CD4-positive, alpha-beta T cell treated with Interleukin-15 for 1 hour (primary cell): ENCODE measurements at regions not wholly inside any gene's neighbourhood (a gene's known extent, or its start where the extent isn't known, plus 50 kb on each side); places are given as distances from the start of the nearest gene placed in this dataset.

Experiments
- DNase-seq: peaks from one replicate; pipeline ENCODE4 v3.0.0-alpha.2; 2020

GRCh38 chr11:134521001-134521400 lies 109.0 kb upstream of the B3GAT1 start:
- no peak for DNase-seq

DNA sequence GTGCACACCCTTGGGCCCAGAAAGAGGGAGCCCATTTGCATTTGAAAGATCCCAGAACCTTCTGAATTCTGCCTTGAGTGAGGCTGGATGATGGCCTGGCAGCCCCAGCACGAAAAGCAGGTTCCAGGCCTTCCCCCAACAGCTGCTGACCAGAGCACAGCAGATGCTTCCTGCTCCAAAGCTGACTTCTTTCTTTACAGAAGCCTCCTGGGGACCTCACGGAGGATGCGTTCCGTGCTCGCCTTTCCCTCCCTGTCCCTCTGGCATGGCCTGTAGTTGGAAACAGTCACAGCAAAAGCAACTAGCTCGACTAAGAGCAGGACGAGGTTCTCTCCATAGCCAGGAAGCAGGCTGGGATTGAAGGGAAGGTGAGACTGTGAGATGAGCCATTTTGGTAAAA lies 107.7 kb upstream of the B3GAT1 start:
- peak; percentile 1 for DNase-seq

- DNase-seq = no peak
Measured at GRCh38 chr11:134519390-134519750, 107.3 kb upstream of the B3GAT1 start.

DNA sequence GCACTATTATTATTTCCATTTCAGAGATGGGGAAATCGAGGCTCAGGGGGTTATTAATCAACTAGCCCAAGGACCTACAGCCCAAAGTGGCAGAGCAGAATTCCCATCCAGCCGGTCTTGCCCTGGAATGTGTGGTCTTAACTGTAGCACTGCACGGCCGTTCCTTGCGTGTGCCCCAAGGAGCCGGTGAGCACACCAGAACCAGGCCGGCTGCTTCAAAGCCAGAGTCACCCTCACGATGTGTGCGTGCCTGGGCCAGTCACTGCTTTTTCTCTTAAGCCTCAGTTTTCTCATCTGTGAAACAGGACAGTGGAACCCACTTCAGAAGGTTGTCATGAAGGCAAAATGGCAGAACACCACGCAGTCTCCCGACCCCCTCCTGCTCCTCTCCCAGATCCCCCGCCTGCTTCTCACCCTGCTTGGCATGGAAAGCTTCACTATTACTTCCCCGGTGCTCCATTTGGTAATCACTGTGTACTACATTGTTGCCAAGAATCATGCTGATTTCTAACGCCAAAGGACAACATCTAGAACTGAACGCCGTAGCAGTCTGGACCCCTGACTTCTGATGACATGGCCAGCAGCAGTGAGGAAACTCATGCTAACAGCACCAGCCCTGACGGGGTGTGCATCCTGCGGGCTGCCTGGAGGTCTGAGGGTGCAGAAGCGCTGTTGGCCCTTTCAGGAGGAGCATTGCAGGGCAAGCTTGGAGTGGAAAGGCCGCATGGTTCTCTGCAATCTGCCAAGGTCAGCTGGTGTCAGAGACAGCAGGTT lies 106.8 kb upstream of the B3GAT1 start:
- peak; percentile 6 for DNase-seq

DNA sequence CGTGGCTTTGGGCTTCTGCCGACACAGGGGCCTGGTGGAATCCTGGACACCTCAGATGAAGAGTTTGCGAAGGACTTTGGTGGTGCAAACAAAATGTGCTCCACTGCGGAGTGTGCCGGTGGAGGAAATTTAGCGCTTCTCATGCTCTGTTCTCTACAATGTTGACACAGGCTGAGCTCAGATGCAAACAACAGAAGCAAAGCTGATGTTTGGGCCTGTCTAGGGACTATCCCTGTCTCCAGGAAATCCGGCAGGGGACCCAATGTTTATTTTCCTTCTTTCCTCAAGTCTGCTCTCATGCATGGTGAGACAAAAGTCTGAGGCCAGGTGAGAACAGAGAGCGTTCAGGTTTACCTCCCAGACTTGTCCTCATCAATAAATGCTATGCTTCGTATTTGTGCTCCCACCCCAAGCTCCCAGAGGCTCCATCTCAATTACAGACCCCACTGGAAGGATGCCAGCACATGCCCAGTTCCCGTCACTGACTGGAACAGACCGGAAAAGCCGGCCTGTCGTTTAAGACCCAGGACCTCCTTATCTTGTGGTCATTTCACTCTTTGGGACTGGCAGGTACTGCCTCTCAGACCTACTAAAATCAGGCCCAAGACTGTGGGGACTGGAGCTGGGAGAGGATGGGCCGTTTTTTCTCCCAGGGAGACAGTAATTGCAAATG lies 105.7 kb upstream of the B3GAT1 start:
- DNase-seq = peak; percentile 6

DNA sequence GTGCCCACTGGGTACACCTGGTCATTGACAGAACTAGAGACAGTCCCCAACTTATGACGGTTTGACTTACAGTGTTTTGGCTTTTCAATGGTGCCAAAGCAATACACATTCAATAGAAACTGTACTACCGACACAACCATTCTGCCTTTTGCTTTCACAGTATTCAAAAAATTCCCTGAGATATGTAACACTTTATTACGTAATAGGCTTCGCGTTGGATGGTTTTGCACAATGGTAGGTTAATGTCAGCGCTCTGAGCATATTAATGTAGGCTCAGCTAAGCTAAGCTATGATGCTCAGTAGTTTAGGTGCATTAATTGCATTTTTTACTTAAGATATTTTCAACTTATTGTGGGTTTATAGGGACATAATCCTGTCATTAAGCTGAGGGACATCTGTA lies 105.1 kb upstream of the B3GAT1 start:
- no peak for DNase-seq

- no peak for DNase-seq
Measured at GRCh38 chr11:134516529-134516928, 104.5 kb upstream of the B3GAT1 start.

GRCh38 chr11:134515081-134515960 lies 103.3 kb upstream of the B3GAT1 start:
- no peak for DNase-seq

GRCh38 chr11:134514354-134514951 lies 102.4 kb upstream of the B3GAT1 start:
- DNase-seq = no peak

DNA sequence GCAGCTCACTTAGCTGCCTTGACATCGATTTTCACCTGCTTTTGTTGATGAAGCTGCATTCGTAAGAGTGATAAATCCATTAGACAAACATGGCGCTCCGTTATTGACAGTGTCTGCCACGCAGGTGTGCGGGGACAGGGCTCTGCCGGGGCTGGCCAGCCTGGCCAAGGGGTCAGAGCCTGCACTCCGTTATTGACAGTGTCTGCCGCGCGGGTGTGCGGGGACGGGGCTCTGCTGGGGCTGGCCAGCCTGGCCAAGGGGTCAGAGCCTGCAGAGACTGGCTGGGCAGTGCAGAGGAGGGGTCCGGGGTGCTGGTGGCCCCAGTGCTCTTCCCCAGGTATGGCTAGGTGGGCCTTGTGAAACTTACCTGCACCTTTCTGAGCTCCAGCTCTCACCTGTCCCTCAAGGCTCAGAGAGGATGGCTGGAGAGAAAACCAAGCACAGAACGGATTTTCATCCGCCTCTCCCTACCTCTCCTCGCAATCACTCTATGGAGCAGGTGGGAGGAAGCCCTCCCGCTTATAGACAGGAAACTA lies 101.6 kb upstream of the B3GAT1 start:
- DNase-seq = no peak

DNA sequence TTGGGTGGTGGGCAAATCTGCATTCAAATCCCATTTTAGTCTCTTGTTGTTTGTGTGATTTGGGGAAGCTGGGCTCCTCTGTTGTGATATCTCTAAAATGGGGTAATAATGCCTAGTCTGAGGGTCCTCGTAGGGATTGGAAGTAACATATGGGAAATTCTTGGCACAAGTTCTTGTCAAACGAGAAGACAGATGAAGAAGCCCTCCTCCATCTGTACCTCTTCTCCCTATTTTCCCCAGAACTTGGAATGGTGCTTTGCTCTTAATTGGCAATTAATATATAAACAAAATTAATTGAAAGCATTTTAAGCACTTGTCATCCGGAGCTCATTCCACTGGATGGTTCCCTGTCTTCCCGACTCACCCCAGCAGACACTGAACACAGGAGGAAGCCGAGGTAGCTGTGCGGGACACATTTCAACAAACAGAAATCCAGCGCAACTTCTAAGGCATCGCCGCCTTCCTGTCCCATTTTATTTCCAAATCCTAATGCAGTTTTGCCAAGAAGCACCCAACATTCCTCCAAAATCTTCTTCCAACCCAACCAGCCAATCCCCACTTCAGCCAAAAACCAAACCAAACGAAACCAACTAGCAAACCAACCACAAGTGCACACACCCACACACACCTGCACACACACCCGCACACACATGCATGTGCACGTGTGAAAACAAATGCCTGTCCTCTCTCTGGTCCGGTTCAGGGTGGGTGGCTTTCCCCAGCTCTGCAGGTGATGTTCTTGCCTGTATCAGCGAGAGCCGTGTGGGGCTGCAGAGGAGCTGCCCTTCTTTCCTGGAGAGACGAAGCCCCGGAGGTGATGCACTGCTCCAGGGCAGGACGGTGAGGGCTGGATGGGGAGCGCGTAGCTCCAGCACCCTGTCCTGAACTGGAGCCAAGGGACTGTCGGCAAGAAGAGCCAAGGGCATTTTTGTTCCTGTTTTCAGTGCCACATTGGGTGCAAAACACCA lies 100.8 kb upstream of the B3GAT1 start:
- peak; percentile 13 for DNase-seq

DNA sequence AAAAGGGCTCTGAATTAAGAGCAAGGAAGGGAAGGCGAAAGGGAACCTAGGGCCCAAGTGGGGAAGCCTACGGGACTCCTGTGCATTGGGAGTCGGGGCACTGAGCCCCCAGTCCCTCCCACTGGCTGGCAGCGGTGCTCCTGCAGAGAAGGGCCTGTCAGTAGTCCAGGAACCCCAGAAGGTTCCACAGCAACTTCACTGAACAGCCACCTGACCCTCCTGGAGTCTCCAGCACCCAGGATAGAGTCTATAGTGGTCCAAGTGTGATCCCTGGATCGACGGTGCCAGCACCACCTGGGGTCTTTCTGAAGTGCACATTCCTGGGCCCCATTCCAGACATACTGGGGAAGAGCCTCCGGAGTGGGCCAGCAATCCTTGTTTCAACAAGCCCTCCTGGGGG lies 100.0 kb upstream of the B3GAT1 start:
- peak; percentile 7 for DNase-seq

DNA sequence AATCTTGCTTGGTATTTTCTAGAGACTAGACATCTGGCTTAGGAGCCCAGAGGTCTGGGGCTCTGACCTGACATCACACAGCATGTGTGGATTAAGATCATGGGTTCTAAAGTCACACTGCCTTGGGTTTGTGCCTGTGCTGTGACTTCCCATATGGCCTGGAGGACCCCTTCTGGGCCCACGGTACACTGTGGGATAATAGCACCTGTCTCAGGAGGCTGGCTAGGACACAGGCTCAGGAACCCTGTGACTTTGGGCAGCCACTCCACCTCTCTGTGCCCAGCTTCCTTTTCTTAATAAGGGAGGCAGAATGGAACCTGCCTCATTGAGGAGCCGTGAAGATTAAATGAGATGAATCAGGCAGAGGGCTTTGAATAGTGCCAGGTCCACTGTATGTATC lies 99.2 kb upstream of the B3GAT1 start:
- DNase-seq = peak; percentile 3

DNA sequence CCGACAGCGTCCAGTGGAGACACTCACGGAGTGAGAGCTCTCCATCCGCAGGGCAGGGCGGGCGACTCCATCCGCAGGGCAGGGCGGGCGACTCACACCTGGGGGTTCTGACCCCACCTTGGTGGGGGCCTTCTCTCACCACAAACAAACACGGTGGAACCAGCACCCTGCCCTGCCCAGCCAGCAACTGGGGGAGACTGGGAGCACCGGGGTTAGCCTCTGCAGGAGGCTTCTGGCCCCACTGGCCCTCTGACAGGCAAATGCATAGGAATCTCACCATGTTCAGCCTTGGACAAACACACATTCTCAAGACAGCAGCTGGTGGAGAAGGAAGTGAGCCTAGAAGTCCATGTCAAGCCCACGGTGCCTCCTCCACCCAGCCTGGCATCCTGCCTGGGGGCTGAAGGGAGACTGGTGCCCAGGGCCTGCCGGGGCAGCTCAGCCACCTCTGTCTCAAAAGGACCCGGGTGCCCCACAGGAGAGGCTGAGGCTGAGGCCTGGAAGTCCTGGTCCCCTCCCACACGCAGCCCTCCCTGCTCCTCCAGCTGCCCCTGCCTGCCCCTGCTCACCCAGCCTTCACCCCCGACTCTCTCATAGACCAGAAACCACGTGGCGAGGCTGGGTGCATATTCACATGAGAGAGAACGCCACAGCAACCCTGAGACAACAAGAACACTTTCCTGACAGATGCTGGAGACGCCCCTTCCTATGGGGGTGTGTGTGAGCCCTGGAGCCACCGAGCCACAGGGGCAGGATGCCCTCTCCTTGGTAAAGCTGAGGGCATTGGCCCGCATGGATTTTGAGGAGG lies 98.4 kb upstream of the B3GAT1 start:
- DNase-seq = peak; percentile 5

DNA sequence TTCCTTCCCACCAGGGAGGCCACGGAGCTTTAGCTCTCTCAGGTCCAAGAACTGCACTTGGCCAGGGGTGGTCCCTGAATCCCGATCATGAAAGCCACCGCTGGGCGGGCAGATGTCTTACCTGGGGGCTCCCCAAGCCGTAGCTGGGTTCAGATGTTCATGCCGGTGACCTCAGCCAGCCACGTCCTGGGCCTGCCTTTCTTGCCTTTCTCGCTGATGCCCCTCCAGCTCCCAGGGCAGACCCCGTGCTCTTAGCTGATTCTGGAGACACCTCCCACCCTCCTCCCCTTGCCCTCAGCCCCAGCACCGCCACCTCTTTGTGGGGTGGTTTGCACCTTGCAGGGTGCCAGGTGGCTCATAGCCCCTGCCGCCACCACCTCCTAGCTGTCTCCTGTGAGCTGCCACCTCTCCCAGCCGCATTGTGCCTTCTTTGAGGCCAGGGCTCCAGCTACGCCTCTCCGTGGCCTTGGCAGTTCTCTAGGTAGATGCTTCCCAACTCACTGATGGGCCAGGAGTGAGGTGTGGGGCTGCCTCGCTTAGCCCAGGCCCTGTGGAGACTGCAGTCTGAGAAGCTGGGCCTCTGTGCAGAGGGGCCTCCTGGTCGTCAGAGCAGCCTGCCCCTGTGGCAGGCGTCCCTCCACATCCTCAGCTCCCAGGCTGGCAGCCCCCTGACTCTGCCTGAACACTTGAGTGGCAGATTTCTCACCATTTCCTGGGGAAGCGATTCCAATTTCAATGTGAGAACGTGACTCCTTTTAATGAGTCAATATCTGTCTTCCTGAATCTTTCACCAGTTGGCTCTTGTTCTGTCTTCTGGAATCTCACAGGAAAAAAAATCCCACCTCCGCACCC lies 97.6 kb upstream of the B3GAT1 start:
- DNase-seq = peak; percentile 13

- DNase-seq = peak; percentile 1
Measured at GRCh38 chr11:134508219-134508990, 96.4 kb upstream of the B3GAT1 start.

DNA sequence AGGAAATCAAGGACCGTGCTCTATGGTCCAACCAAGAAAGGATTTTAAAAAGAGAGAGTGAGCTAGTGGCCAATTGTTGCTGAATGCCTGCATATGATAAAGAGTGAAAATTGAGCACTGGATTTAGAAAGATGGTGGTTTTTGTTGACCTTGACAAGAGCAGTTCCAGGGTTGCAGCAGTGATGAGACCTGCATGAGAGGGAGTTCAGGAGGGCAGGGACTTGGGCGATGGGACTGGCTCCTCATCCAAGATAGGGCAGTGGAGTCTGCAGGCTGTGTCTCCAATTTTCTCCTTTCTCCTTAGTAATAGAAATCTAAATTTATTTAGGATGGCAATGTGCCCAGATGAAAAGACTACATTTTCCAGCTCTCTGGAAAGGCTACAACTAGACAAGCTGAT lies 94.0 kb upstream of the B3GAT1 start:
- DNase-seq = no peak

GRCh38 chr11:134505125-134505524 lies 93.1 kb upstream of the B3GAT1 start:
- DNase-seq = no peak
